ENCODE measurements at regions not wholly inside any gene's neighbourhood (a gene's known extent, or its start where the extent isn't known, plus 50 kb on each side); places are given as distances from the start of the nearest gene placed in this dataset.
"Not testable (repeated sequence)": the region's sequence is repeated elsewhere in the genome, so short reads cannot be mapped to it uniquely, and the experiment has no call there.

GRCh38 chr2:225821351-225821750, 421.8 kb downstream of the NYAP2 start:
- H3K36me3 ChIP-seq (ENCODE audit: control insufficient read depth, insufficient read depth, low read length) = no peaks in the 10 kb centered on the region
- H3K4me3 ChIP-seq (ENCODE audit: low read depth, low read length) = no peak overlapping the region
- H3K27me3 ChIP-seq (ENCODE audit: control insufficient read depth, insufficient read depth, low read length) = no peaks in the 10 kb centered on the region
- DNase-seq (ENCODE audit: low read depth) = no peak
- TF ChIP-seq CTCF (IDR thresholded peaks at IDR 0.05; ENCODE audit: insufficient read depth, low read length, poor library complexity, severe bottlenecking) = no peak

GRCh38 chr2:225820826-225821225, 421.3 kb downstream of the NYAP2 start:
- Histone ChIP-seq H3K36me3 (ENCODE audit: control insufficient read depth, insufficient read depth, low read length) (no peaks in the 10 kb centered on the region), H3K27me3 (ENCODE audit: control insufficient read depth, insufficient read depth, low read length) (no peaks in the 10 kb centered on the region), H3K4me3 (ENCODE audit: low read depth, low read length) (no peak overlapping the region)
- DNase-seq (ENCODE audit: low read depth) = no peak
- TF ChIP-seq CTCF (IDR thresholded peaks at IDR 0.05; ENCODE audit: insufficient read depth, low read length, poor library complexity, severe bottlenecking) = no peak

- DNase-seq (ENCODE audit: low read depth) = no peak
- Histone ChIP-seq H3K36me3 (ENCODE audit: control insufficient read depth, insufficient read depth, low read length) (no peaks in the 10 kb centered on the region), H3K4me3 (ENCODE audit: low read depth, low read length) (no peak overlapping the region), H3K27me3 (ENCODE audit: control insufficient read depth, insufficient read depth, low read length) (no peaks in the 10 kb centered on the region)
- TF ChIP-seq CTCF (IDR thresholded peaks at IDR 0.05; ENCODE audit: insufficient read depth, low read length, poor library complexity, severe bottlenecking) = no peak
These were observed 415.0 kb downstream of the NYAP2 start for GRCh38 chr2:225814554-225814953.

GRCh38 chr2:225806105-225806504, 406.6 kb downstream of the NYAP2 start:
- TF ChIP-seq CTCF (IDR thresholded peaks at IDR 0.05; ENCODE audit: insufficient read depth, low read length, poor library complexity, severe bottlenecking) = no peak
- Histone ChIP-seq H3K36me3 (ENCODE audit: control insufficient read depth, insufficient read depth, low read length) (no peaks in the 10 kb centered on the region), H3K4me3 (ENCODE audit: low read depth, low read length) (no peak overlapping the region), H3K27me3 (ENCODE audit: control insufficient read depth, insufficient read depth, low read length) (no peaks in the 10 kb centered on the region)
- no peak for DNase-seq (ENCODE audit: low read depth)

GRCh38 chr2:225802076-225802475, 402.6 kb downstream of the NYAP2 start:
- not testable (repeated sequence) for DNase-seq (ENCODE audit: low read depth); H3K4me3 ChIP-seq (ENCODE audit: low read depth, low read length); H3K27me3 ChIP-seq (ENCODE audit: control insufficient read depth, insufficient read depth, low read length); H3K36me3 ChIP-seq (ENCODE audit: control insufficient read depth, insufficient read depth, low read length)

- no peaks in the 10 kb centered on the region for H3K27me3 ChIP-seq (ENCODE audit: control insufficient read depth, insufficient read depth, low read length)
- DNase-seq (ENCODE audit: low read depth) = no peak
- H3K4me3 ChIP-seq (ENCODE audit: low read depth, low read length) = no peak overlapping the region
- H3K36me3 ChIP-seq (ENCODE audit: control insufficient read depth, insufficient read depth, low read length) = no peaks in the 10 kb centered on the region
- TF ChIP-seq CTCF (IDR thresholded peaks at IDR 0.05; ENCODE audit: insufficient read depth, low read length, poor library complexity, severe bottlenecking) = no peak
These were observed 397.9 kb downstream of the NYAP2 start for GRCh38 chr2:225797394-225797793.

Measured in kidney epithelial cell (primary cell).